Adipocyte (in vitro differentiated cells): ENCODE measurements at regions not wholly inside any gene's neighbourhood (a gene's known extent, or its start where the extent isn't known, plus 50 kb on each side); places are given as distances from the start of the nearest gene placed in this dataset.

Experiments used
- DNase-seq: peaks from one replicate; pipeline ENCODE4 v3.0.0-alpha.2; 2015; ENCODE audit warnings: low read depth
- H3K27me3 ChIP-seq: replicated peaks from 2 replicates; pipeline ENCODE4 v1.7.0; 2013; ENCODE audit warnings: mild to moderate bottlenecking, low read length, moderate library complexity; ENCODE audit not compliant: control insufficient read depth, insufficient read depth
- H3K36me3 ChIP-seq: 2 replicates; pipeline ENCODE4 v1.7.0; 2013; ENCODE audit warnings: low read length, mild to moderate bottlenecking, moderate library complexity; ENCODE audit not compliant: control insufficient read depth, insufficient read depth, severe bottlenecking
- H3K4me1 ChIP-seq: 2 replicates; pipeline ENCODE4 v1.7.0; 2013; ENCODE audit warnings: mild to moderate bottlenecking, low read length, moderate library complexity; ENCODE audit not compliant: control insufficient read depth, insufficient read depth
- H3K4me3 ChIP-seq: 2 replicates; pipeline ENCODE4 v1.7.0; 2013; ENCODE audit warnings: mild to moderate bottlenecking, low read length, moderate library complexity
- H3K9ac ChIP-seq: 2 replicates; pipeline ENCODE4 v1.7.0; 2013; ENCODE audit warnings: mild to moderate bottlenecking, low read length, moderate library complexity
- H3K9me3 ChIP-seq: 2 replicates; pipeline ENCODE4 v1.7.0; 2013; ENCODE audit warnings: mild to moderate bottlenecking, low read length, moderate library complexity; ENCODE audit not compliant: control insufficient read depth

GRCh38 chr7:49527182-49527581, 246.3 kb upstream of the VWC2 start:
- DNase-seq: no peak
- H3K4me1 ChIP-seq: no peaks in the 10 kb centered on the region
- no peaks in the 10 kb centered on the region for H3K9me3 ChIP-seq
- no peaks in the 10 kb centered on the region for H3K36me3 ChIP-seq
- H3K9ac ChIP-seq: no peak overlapping the region
- H3K27me3 ChIP-seq: no peaks in the 10 kb centered on the region
- H3K4me3 ChIP-seq: no peak overlapping the region

- Histone ChIP-seq H3K4me3 (no peak overlapping the region), H3K27me3 (no peaks in the 10 kb centered on the region), H3K4me1 (no peaks in the 10 kb centered on the region), H3K9ac (no peak overlapping the region), H3K9me3 (no peaks in the 10 kb centered on the region), H3K36me3 (no peaks in the 10 kb centered on the region)
- DNase-seq: no peak
These were observed 243.0 kb upstream of the VWC2 start for GRCh38 chr7:49530481-49530880.

- peaks cover 4% of the 10 kb centered on the region for H3K9me3 ChIP-seq
- H3K36me3 ChIP-seq: no peaks in the 10 kb centered on the region
- no peaks in the 10 kb centered on the region for H3K27me3 ChIP-seq
- no peak for DNase-seq
- no peak overlapping the region for H3K9ac ChIP-seq
- H3K4me1 ChIP-seq: no peaks in the 10 kb centered on the region
- H3K4me3 ChIP-seq: no peak overlapping the region
These were observed 209.6 kb upstream of the VWC2 start for GRCh38 chr7:49563693-49564378.

GRCh38 chr7:49564379-49564714, 209.1 kb upstream of the VWC2 start:
- Histone ChIP-seq H3K9me3 (peaks cover 4% of the 10 kb centered on the region), H3K36me3 (no peaks in the 10 kb centered on the region), H3K4me3 (no peak overlapping the region), H3K9ac (no peak overlapping the region), H3K27me3 (no peaks in the 10 kb centered on the region), H3K4me1 (no peaks in the 10 kb centered on the region)
- DNase-seq: no peak

- Histone ChIP-seq H3K27me3 (no peaks in the 10 kb centered on the region), H3K36me3 (no peaks in the 10 kb centered on the region)
These were observed 195.9 kb upstream of the VWC2 start for GRCh38 chr7:49577576-49577975.

GRCh38 chr7:49579408-49579807, 194.0 kb upstream of the VWC2 start:
- Histone ChIP-seq H3K9me3 (no peaks in the 10 kb centered on the region), H3K27me3 (no peaks in the 10 kb centered on the region), H3K4me3 (no peak overlapping the region), H3K4me1 (no peaks in the 10 kb centered on the region), H3K9ac (no peak overlapping the region), H3K36me3 (no peaks in the 10 kb centered on the region)
- DNase-seq: no peak

More at GRCh38 chr7:49577576-49577975, 195.9 kb upstream of the VWC2 start:
- DNase-seq: no peak
- H3K9ac ChIP-seq: no peak overlapping the region
- no peak overlapping the region for H3K4me3 ChIP-seq
- no peaks in the 10 kb centered on the region for H3K4me1 ChIP-seq
- H3K9me3 ChIP-seq: no peaks in the 10 kb centered on the region

- no peaks in the 10 kb centered on the region for H3K9me3 ChIP-seq
- H3K4me1 ChIP-seq: no peaks in the 10 kb centered on the region
- DNase-seq: no peak
- no peak overlapping the region for H3K4me3 ChIP-seq
- H3K36me3 ChIP-seq: no peaks in the 10 kb centered on the region
- H3K9ac ChIP-seq: no peak overlapping the region
- no peaks in the 10 kb centered on the region for H3K27me3 ChIP-seq
These were observed 193.4 kb upstream of the VWC2 start for GRCh38 chr7:49580000-49580399.

GRCh38 chr7:49580761-49581160, 192.7 kb upstream of the VWC2 start:
- H3K9ac ChIP-seq: no peak overlapping the region
- H3K9me3 ChIP-seq: no peaks in the 10 kb centered on the region
- no peaks in the 10 kb centered on the region for H3K4me1 ChIP-seq
- H3K27me3 ChIP-seq: no peaks in the 10 kb centered on the region
- H3K4me3 ChIP-seq: no peak overlapping the region
- no peak for DNase-seq
- H3K36me3 ChIP-seq: no peaks in the 10 kb centered on the region

- no peak for DNase-seq
- Histone ChIP-seq H3K4me3 (no peak overlapping the region), H3K9me3 (no peaks in the 10 kb centered on the region), H3K9ac (no peak overlapping the region), H3K36me3 (no peaks in the 10 kb centered on the region), H3K27me3 (no peaks in the 10 kb centered on the region), H3K4me1 (no peaks in the 10 kb centered on the region)
These were observed 190.0 kb upstream of the VWC2 start for GRCh38 chr7:49583440-49583839.

GRCh38 chr7:49596701-49597491, 176.5 kb upstream of the VWC2 start:
- peaks cover 3% of the 10 kb centered on the region for H3K9me3 ChIP-seq
- no peak overlapping the region for H3K9ac ChIP-seq
- no peaks in the 10 kb centered on the region for H3K4me1 ChIP-seq
- no peaks in the 10 kb centered on the region for H3K36me3 ChIP-seq
- no peak for DNase-seq
- H3K4me3 ChIP-seq: no peak overlapping the region
- no peaks in the 10 kb centered on the region for H3K27me3 ChIP-seq

GRCh38 chr7:49597805-49598204, 175.6 kb upstream of the VWC2 start:
- Histone ChIP-seq H3K36me3 (no peaks in the 10 kb centered on the region), H3K9ac (no peak overlapping the region)

More at GRCh38 chr7:49597805-49598204, 175.6 kb upstream of the VWC2 start:
- no peak overlapping the region for H3K4me3 ChIP-seq
- no peaks in the 10 kb centered on the region for H3K9me3 ChIP-seq
- no peaks in the 10 kb centered on the region for H3K4me1 ChIP-seq
- H3K27me3 ChIP-seq: no peaks in the 10 kb centered on the region
- DNase-seq: no peak
